Lung (tissue), 11 donors: ENCODE measurements at regions not wholly inside any gene's neighbourhood (a gene's known extent, or its start where the extent isn't known, plus 50 kb on each side); places are given as distances from the start of the nearest gene placed in this dataset.
A peak's percentile ranks its signal among the peaks of the same experiment; 100 is the strongest.

Source experiments
- ATAC-seq: fragments of 200-7000 bp; cut with Tn5 transposase; one replicate; pipeline ENCODE4 v1.9.1; 2020; ENCODE audit warnings: moderate number of reproducible peaks; ENCODE audit not compliant: insufficient read depth, low FRiP score
- DNase-seq, 3 donors: peaks; one replicate each; pipeline ENCODE4 v3.0.0-alpha.2; 2013 to 2017
- H3K27ac ChIP-seq, 2 donors: one replicate each; pipeline ENCODE4 v1.5.1; 2013; ENCODE audit warnings: mild to moderate bottlenecking in 2 of 2, moderate library complexity in 2 of 2, control low read depth in 1 of 2, inconsistent platforms in 1 of 2, low read depth in 1 of 2, low read length in 1 of 2
- H3K27me3 ChIP-seq, 3 donors: one replicate each; pipeline ENCODE4 v1.5.1; 2013; ENCODE audit warnings: low read length in 2 of 3; ENCODE audit not compliant: control insufficient read depth in 3 of 3, insufficient read depth in 3 of 3
- H3K36me3 ChIP-seq, 4 donors: one replicate each; pipeline ENCODE4 v1.5.1; 2013; ENCODE audit warnings: low read length in 4 of 4, mild to moderate bottlenecking in 1 of 4, moderate library complexity in 1 of 4; ENCODE audit not compliant: control insufficient read depth in 4 of 4, insufficient read depth in 4 of 4
- H3K4me1 ChIP-seq, 5 donors: one replicate each; pipeline ENCODE4 v1.5.1; 2013; ENCODE audit warnings: low read length in 5 of 5, mild to moderate bottlenecking in 2 of 5, moderate library complexity in 1 of 5; ENCODE audit not compliant: control insufficient read depth in 5 of 5, insufficient read depth in 5 of 5
- H3K4me3 ChIP-seq: one replicate; pipeline ENCODE4 v1.5.1; 2013; ENCODE audit warnings: mild to moderate bottlenecking, control low read depth, moderate library complexity
- H3K9ac ChIP-seq, 2 donors: one replicate each; pipeline ENCODE4 v1.5.1; 2013; ENCODE audit warnings: low read length in 2 of 2, control low read depth in 1 of 2; ENCODE audit not compliant: insufficient read depth in 1 of 2
- H3K9me3 ChIP-seq, 4 donors: one replicate each; pipeline ENCODE4 v1.5.1; 2013; ENCODE audit warnings: low read length in 3 of 4, mild to moderate bottlenecking in 1 of 4, moderate library complexity in 1 of 4; ENCODE audit not compliant: control insufficient read depth in 4 of 4, insufficient read depth in 3 of 4
- WGBS, 2 donors: extraction: QIAGEN DNeasy Blood & Tissue Kit; methylation state at CpG; one replicate each; pipeline ENCODE4 v1.1.7; 2013; 5-methylcytosine and 5-hydroxymethylcytosine counted together
- TF ChIP-seq, protein P1 (sequence below): IDR thresholded peaks from 2 replicates; pipeline ENCODE4 v1.5.1; 2012; ENCODE audit warnings: mild to moderate bottlenecking; ENCODE audit errors: control extremely low read depth, extremely low read depth
- donor health status: control.
- donor health status: control.
- donor health status: Bipolar disorder and iron deficiency.
- donor health status: healthy.
- donor health status: DM: yes; HTN: yes; CAD: no.

- no peak overlapping the region for H3K27ac ChIP-seq
- H3K9me3 ChIP-seq, result no peaks in the 10 kb centered on the region
- 66% methylated on average over 2 of the region's 2 CpGs for WGBS, 2 donors
- no peak overlapping the region for H3K4me3 ChIP-seq
- no peak overlapping the region for H3K9ac ChIP-seq
- H3K27me3 ChIP-seq, result no peaks in the 10 kb centered on the region
- ATAC-seq, result no peak
- peak in 1 of 3 donors; percentile 16 for DNase-seq
- H3K4me1 ChIP-seq, result no peaks in the 10 kb centered on the region
- TF ChIP-seq, protein P1, sequence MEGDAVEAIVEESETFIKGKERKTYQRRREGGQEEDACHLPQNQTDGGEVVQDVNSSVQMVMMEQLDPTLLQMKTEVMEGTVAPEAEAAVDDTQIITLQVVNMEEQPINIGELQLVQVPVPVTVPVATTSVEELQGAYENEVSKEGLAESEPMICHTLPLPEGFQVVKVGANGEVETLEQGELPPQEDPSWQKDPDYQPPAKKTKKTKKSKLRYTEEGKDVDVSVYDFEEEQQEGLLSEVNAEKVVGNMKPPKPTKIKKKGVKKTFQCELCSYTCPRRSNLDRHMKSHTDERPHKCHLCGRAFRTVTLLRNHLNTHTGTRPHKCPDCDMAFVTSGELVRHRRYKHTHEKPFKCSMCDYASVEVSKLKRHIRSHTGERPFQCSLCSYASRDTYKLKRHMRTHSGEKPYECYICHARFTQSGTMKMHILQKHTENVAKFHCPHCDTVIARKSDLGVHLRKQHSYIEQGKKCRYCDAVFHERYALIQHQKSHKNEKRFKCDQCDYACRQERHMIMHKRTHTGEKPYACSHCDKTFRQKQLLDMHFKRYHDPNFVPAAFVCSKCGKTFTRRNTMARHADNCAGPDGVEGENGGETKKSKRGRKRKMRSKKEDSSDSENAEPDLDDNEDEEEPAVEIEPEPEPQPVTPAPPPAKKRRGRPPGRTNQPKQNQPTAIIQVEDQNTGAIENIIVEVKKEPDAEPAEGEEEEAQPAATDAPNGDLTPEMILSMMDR, result no peak
- no peaks in the 10 kb centered on the region for H3K36me3 ChIP-seq
Measured at GRCh38 chr1:101389547-101389929, 152.7 kb downstream of the S1PR1 start.

GRCh38 chr1:101392552-101392951, 155.7 kb downstream of the S1PR1 start:
- Histone ChIP-seq H3K9ac (no peak overlapping the region), H3K27me3 (no peaks in the 10 kb centered on the region), H3K36me3 (no peaks in the 10 kb centered on the region), H3K9me3 (no peaks in the 10 kb centered on the region), H3K4me3 (no peak overlapping the region), H3K27ac (no peak overlapping the region), H3K4me1 (no peaks in the 10 kb centered on the region)
- WGBS, 2 donors, result 70 to 86% methylated on average over 4 of the region's 4 CpGs
- ATAC-seq (no peak), DNase-seq (no peak)
- TF ChIP-seq, protein P1, result no peak

GRCh38 chr1:101394041-101394440, 157.2 kb downstream of the S1PR1 start:
- Histone ChIP-seq H3K27ac (no peak overlapping the region), H3K9ac (no peak overlapping the region), H3K4me3 (no peak overlapping the region), H3K27me3 (no peaks in the 10 kb centered on the region), H3K9me3 (no peaks in the 10 kb centered on the region), H3K4me1 (peaks cover 0 to 4% (median 0%) of the 10 kb centered on the region in 5 donors), H3K36me3 (no peaks in the 10 kb centered on the region)
- TF ChIP-seq, protein P1, result no peak
- DNase-seq (peak in 1 of 3 donors; percentile 36), ATAC-seq (no peak)
- WGBS, 2 donors, result 84 to 93% methylated on average over 2 of the region's 2 CpGs

GRCh38 chr1:101399222-101399621, 162.4 kb downstream of the S1PR1 start:
- ATAC-seq (no peak), DNase-seq (no peak)
- H3K4me3 ChIP-seq, result no peak overlapping the region
- H3K27me3 ChIP-seq, result no peaks in the 10 kb centered on the region
- no peak overlapping the region for H3K9ac ChIP-seq
- no peaks in the 10 kb centered on the region for H3K9me3 ChIP-seq
- TF ChIP-seq, protein P1, result no peak
- H3K4me1 ChIP-seq, result peaks cover 0 to 9% (median 0%) of the 10 kb centered on the region in 5 donors
- H3K27ac ChIP-seq, result no peak overlapping the region
- no peaks in the 10 kb centered on the region for H3K36me3 ChIP-seq
- 67 to 88% methylated on average over 3 of the region's 3 CpGs for WGBS, 2 donors
